Hepatocyte (in vitro differentiated cells): ENCODE measurements at regions not wholly inside any gene's neighbourhood (a gene's known extent, or its start where the extent isn't known, plus 50 kb on each side); places are given as distances from the start of the nearest gene placed in this dataset.
"Not testable (repeated sequence)": the region's sequence is repeated elsewhere in the genome, so short reads cannot be mapped to it uniquely, and the experiment has no call there.

Source experiments
- DNase-seq: peaks from one replicate; pipeline ENCODE4 v3.0.0-alpha.2; 2016; ENCODE audit warnings: low spot score
- H2AFZ ChIP-seq: fragments of 200-600 bp; sonication (generic); 2 replicates; pipeline ENCODE4 v1.6.0; 2016; ENCODE audit warnings: antibody characterized with exemption, mild to moderate bottlenecking
- H3K27ac ChIP-seq: fragments of 200-600 bp; sonication (generic); 2 replicates; pipeline ENCODE4 v1.5.1; 2016; ENCODE audit warnings: mild to moderate bottlenecking
- H3K27me3 ChIP-seq: fragments of 200-600 bp; sonication (generic); 2 replicates; pipeline ENCODE4 v1.6.1; 2016
- H3K36me3 ChIP-seq: fragments of 200-600 bp; sonication (generic); replicated peaks from 2 replicates; pipeline ENCODE4 v1.5.1; 2016; ENCODE audit warnings: low read depth; ENCODE audit not compliant: insufficient read depth
- H3K4me1 ChIP-seq: fragments of 200-600 bp; sonication (generic); 2 replicates; pipeline ENCODE4 v1.5.1; 2016; ENCODE audit warnings: mild to moderate bottlenecking, moderate library complexity; ENCODE audit not compliant: insufficient read depth
- H3K4me2 ChIP-seq: fragments of 200-600 bp; sonication (generic); 2 replicates; pipeline ENCODE4 v1.6.0; 2016
- H3K4me3 ChIP-seq: fragments of 200-600 bp; sonication (generic); 2 replicates; pipeline ENCODE4 v1.5.1; 2016; ENCODE audit warnings: mild to moderate bottlenecking
- H3K79me2 ChIP-seq: fragments of 200-600 bp; sonication (generic); 2 replicates; pipeline ENCODE4 v1.6.0; 2017; ENCODE audit warnings: mild to moderate bottlenecking
- H3K9me2 ChIP-seq: fragments of 200-600 bp; sonication (generic); replicated peaks from 2 replicates; pipeline ENCODE4 v1.6.0; 2017; ENCODE audit warnings: mild to moderate bottlenecking; ENCODE audit not compliant: insufficient read depth
- H3K9me3 ChIP-seq: fragments of 200-600 bp; sonication (generic); 2 replicates; pipeline ENCODE4 v1.5.1; 2016; ENCODE audit warnings: low read depth, mild to moderate bottlenecking
- H4K20me1 ChIP-seq: fragments of 200-600 bp; sonication (generic); 2 replicates; pipeline ENCODE4 v1.6.0; 2016; ENCODE audit warnings: mild to moderate bottlenecking; ENCODE audit not compliant: insufficient read depth, poor library complexity, severe bottlenecking
- EZH2 ChIP-seq: fragments of 200-600 bp; sonication (generic); IDR thresholded peaks from 2 replicates; pipeline ENCODE4 v1.6.1; 2016; ENCODE audit warnings: antibody characterized with exemption, mild to moderate bottlenecking, borderline replicate concordance
- EZH2phosphoT487 ChIP-seq: fragments of 200-600 bp; sonication (generic); IDR thresholded peaks from one replicate; pipeline ENCODE4 v1.6.1; 2018; ENCODE audit warnings: antibody characterized with exemption, mild to moderate bottlenecking, low read depth, moderate library complexity; ENCODE audit not compliant: unreplicated experiment, severe bottlenecking
- WGBS: methylation state at CpG from one replicate; pipeline ENCODE4 v1.1.6; 2016; ENCODE audit warnings: low lambda C conversion rate; ENCODE audit errors: missing lambda C conversion rate; 5-methylcytosine and 5-hydroxymethylcytosine counted together
- TF ChIP-seq, protein P1 (sequence below): fragments of 200-600 bp; sonication (generic); IDR thresholded peaks from 2 replicates; pipeline ENCODE4 v1.5.1; 2016; ENCODE audit warnings: antibody characterized with exemption, mild to moderate bottlenecking; ENCODE audit not compliant: poor library complexity

GRCh38 chr7:109660401-109660800 is 1090.7 kb downstream of the DNAJB9 start:
- Histone ChIP-seq H3K4me1 (no peaks in the 10 kb centered on the region), H3K9me2 (no peaks in the 10 kb centered on the region), H2AFZ (no peak overlapping the region), H3K4me3 (no peak overlapping the region), H3K4me2 (no peak overlapping the region), H3K27me3 (no peaks in the 10 kb centered on the region), H3K36me3 (no peaks in the 10 kb centered on the region), H3K79me2 (no peaks in the 10 kb centered on the region), H3K9me3 (no peaks in the 10 kb centered on the region), H4K20me1 (no peaks in the 10 kb centered on the region), H3K27ac (no peak overlapping the region)
- TF ChIP-seq, protein P1, sequence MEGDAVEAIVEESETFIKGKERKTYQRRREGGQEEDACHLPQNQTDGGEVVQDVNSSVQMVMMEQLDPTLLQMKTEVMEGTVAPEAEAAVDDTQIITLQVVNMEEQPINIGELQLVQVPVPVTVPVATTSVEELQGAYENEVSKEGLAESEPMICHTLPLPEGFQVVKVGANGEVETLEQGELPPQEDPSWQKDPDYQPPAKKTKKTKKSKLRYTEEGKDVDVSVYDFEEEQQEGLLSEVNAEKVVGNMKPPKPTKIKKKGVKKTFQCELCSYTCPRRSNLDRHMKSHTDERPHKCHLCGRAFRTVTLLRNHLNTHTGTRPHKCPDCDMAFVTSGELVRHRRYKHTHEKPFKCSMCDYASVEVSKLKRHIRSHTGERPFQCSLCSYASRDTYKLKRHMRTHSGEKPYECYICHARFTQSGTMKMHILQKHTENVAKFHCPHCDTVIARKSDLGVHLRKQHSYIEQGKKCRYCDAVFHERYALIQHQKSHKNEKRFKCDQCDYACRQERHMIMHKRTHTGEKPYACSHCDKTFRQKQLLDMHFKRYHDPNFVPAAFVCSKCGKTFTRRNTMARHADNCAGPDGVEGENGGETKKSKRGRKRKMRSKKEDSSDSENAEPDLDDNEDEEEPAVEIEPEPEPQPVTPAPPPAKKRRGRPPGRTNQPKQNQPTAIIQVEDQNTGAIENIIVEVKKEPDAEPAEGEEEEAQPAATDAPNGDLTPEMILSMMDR: no peak
- TF ChIP-seq EZH2: no peak
- TF ChIP-seq EZH2phosphoT487: no peak
- DNase-seq: no peak
- 76% methylated on average over 4 of the region's 4 CpGs for WGBS

DNA sequence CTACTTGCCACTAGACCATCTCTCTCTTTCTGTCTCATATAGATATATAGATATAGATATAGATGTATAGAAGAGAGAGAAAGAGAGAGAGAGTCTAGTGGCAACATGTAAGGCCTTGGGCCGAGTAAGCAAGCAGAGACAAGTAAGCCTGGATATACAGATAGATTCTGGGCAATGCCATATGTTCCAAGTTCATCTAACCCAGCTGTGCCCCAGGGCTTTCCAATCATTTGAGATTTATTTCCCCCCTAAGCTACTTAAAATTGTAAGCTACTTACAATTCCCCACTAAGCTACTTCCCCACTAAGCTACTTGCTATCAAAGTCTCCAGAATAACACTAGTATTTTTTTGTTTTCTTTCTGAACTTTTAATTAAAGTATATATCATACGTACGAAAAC is 1094.1 kb downstream of the DNAJB9 start:
- WGBS: 92% methylated on average over 3 of the region's 3 CpGs
- no peak for DNase-seq
- H3K4me2 ChIP-seq: no peak overlapping the region
- no peaks in the 10 kb centered on the region for H3K36me3 ChIP-seq
- no peak overlapping the region for H3K4me3 ChIP-seq
- no peak overlapping the region for H2AFZ ChIP-seq
- H3K27me3 ChIP-seq: no peaks in the 10 kb centered on the region
- no peaks in the 10 kb centered on the region for H3K4me1 ChIP-seq
- H3K9me3 ChIP-seq: no peaks in the 10 kb centered on the region
- no peaks in the 10 kb centered on the region for H4K20me1 ChIP-seq
- no peaks in the 10 kb centered on the region for H3K79me2 ChIP-seq
- TF ChIP-seq, protein P1: no peak
- TF ChIP-seq EZH2phosphoT487 (no peak), EZH2 (no peak)
- H3K27ac ChIP-seq: no peak overlapping the region
- no peaks in the 10 kb centered on the region for H3K9me2 ChIP-seq

- not testable (repeated sequence) for H2AFZ ChIP-seq, H3K27ac ChIP-seq, H3K4me1 ChIP-seq, DNase-seq, H3K9me3 ChIP-seq, H3K79me2 ChIP-seq, H3K4me2 ChIP-seq, H4K20me1 ChIP-seq, H3K9me2 ChIP-seq, H3K36me3 ChIP-seq, H3K27me3 ChIP-seq, H3K4me3 ChIP-seq
- WGBS: 94% methylated on average over 2 of the region's 2 CpGs
Observed at GRCh38 chr7:109687269-109687668, 1117.6 kb downstream of the DNAJB9 start.

- 68% methylated on average over 4 of the region's 4 CpGs for WGBS
- not testable (repeated sequence) for H3K4me2 ChIP-seq, DNase-seq, H3K79me2 ChIP-seq, H3K9me2 ChIP-seq, H3K27ac ChIP-seq, H4K20me1 ChIP-seq, H3K27me3 ChIP-seq, H3K9me3 ChIP-seq, H3K4me3 ChIP-seq, H3K4me1 ChIP-seq, H3K36me3 ChIP-seq, H2AFZ ChIP-seq
Observed at GRCh38 chr7:109692613-109693012, 1122.9 kb downstream of the DNAJB9 start.
